B cell (primary cell): ENCODE measurements at regions not wholly inside any gene's neighbourhood (a gene's known extent, or its start where the extent isn't known, plus 50 kb on each side); places are given as distances from the start of the nearest gene placed in this dataset.

Experiments
- EZH2 ChIP-seq: IDR thresholded peaks from 2 replicates; pipeline ENCODE4 v1.6.1; 2012; ENCODE audit warnings: borderline replicate concordance, low read depth, mild to moderate bottlenecking, moderate library complexity, low read length; ENCODE audit not compliant: insufficient read depth, poor library complexity, severe bottlenecking
- TF ChIP-seq, protein P1 (sequence below): fragments of 200-600 bp; IDR thresholded peaks from one replicate; pipeline ENCODE4 v1.8.0; 2022; ENCODE audit warnings: antibody characterized with exemption, mild to moderate bottlenecking

DNA sequence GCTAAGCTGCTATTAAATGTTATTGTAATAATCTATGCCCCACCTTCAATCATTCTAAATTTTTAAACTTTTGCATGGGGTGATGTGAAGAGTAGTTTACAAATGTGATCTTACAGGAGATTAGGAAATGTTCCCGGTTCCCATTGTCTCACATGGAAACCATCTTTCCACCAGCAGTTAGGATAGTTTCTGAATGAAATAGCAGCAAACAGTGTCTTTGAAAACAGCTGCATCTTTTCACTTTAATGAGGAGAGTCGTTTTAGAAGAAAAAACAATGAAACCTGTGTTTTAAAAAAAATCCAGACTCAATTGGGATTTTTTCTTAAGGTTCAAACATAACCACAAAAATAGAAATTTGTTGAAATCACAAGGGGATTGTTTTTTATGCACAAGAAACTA is 134.2 kb downstream of the TLR5 start:
- TF ChIP-seq, protein P1, sequence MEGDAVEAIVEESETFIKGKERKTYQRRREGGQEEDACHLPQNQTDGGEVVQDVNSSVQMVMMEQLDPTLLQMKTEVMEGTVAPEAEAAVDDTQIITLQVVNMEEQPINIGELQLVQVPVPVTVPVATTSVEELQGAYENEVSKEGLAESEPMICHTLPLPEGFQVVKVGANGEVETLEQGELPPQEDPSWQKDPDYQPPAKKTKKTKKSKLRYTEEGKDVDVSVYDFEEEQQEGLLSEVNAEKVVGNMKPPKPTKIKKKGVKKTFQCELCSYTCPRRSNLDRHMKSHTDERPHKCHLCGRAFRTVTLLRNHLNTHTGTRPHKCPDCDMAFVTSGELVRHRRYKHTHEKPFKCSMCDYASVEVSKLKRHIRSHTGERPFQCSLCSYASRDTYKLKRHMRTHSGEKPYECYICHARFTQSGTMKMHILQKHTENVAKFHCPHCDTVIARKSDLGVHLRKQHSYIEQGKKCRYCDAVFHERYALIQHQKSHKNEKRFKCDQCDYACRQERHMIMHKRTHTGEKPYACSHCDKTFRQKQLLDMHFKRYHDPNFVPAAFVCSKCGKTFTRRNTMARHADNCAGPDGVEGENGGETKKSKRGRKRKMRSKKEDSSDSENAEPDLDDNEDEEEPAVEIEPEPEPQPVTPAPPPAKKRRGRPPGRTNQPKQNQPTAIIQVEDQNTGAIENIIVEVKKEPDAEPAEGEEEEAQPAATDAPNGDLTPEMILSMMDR: no peak
- TF ChIP-seq EZH2: no peak
